22Rv1 (cell line): ENCODE measurements at regions not wholly inside any gene's neighbourhood (a gene's known extent, or its start where the extent isn't known, plus 50 kb on each side); places are given as distances from the start of the nearest gene placed in this dataset.

Source experiments
- CTCF ChIP-seq: fragments of 450-650 bp; IDR thresholded peaks from 2 replicates; pipeline ENCODE4 v1.5.1; 2017; ENCODE audit warnings: mild to moderate bottlenecking
- ZFX ChIP-seq: fragments of 450-650 bp; IDR thresholded peaks from 2 replicates; pipeline ENCODE4 v1.6.1; 2017; ENCODE audit warnings: antibody characterized with exemption, borderline replicate concordance

- TF ChIP-seq CTCF = no peak
- no peak for TF ChIP-seq ZFX
These were observed 123.1 kb upstream of the PTGFR start for GRCh38 chr1:78367700-78368099.
